Gastroesophageal sphincter (tissue), 4 donors: ENCODE measurements at regions not wholly inside any gene's neighbourhood (a gene's known extent, or its start where the extent isn't known, plus 50 kb on each side); places are given as distances from the start of the nearest gene placed in this dataset.

Source experiments
- ATAC-seq: fragments of 150-250 bp; one replicate; pipeline ENCODE4 v1.9.1; 2016; ENCODE audit warnings: mild to moderate bottlenecking, moderate library complexity
- H3K27ac ChIP-seq, 4 donors: fragments of 200-600 bp; sonication (generic) in 3 of 4; 1 replicate in 3 of 4; 2 replicates in 1 of 4; pipeline ENCODE4 v1.5.1; 2016 to 2019
- H3K27me3 ChIP-seq: fragments of 200-600 bp; sonication (generic); one replicate; pipeline ENCODE4 v1.5.1; 2019
- H3K36me3 ChIP-seq, 2 donors: fragments of 200-600 bp; sonication (generic); one replicate each; pipeline ENCODE4 v1.5.1; 2019; ENCODE audit warnings: control low read depth in 1 of 2
- H3K4me1 ChIP-seq, 3 donors: fragments of 200-600 bp; sonication (generic); 1 replicate in 2 of 3; 2 replicates in 1 of 3; pipeline ENCODE4 v1.5.1; 2016 to 2019; ENCODE audit warnings: control low read depth in 2 of 3
- H3K4me3 ChIP-seq, 2 donors: fragments of 200-600 bp; sonication (generic); one replicate each; pipeline ENCODE4 v1.5.1; 2019; ENCODE audit warnings: mild to moderate bottlenecking in 1 of 2, moderate library complexity in 1 of 2
- H3K9me3 ChIP-seq, 3 donors: fragments of 200-600 bp; sonication (generic); one replicate each; pipeline ENCODE4 v1.5.1; 2017 to 2019; ENCODE audit warnings: control low read depth in 2 of 3
- CTCF ChIP-seq, 4 experiments: fragments of 200-600 bp in 2 of 4; fragments of 450-650 bp in 2 of 4; sonication (generic) in 1 of 4; IDR thresholded peaks; one replicate each; pipeline ENCODE4 v1.5.1; 2017 to 2019; ENCODE audit warnings: antibody characterized with exemption in 4 of 4, mild to moderate bottlenecking in 2 of 4, moderate library complexity in 2 of 4
- EP300 ChIP-seq: sonication (generic); formaldehyde crosslinking; IDR thresholded peaks from one replicate; pipeline ENCODE4 v1.6.1; 2017; ENCODE audit warnings: antibody characterized with exemption, mild to moderate bottlenecking
- POLR2A ChIP-seq, 2 donors: fragments of 450-650 bp; IDR thresholded peaks; one replicate each; pipeline ENCODE4 v1.6.1; 2017; ENCODE audit warnings: antibody characterized with exemption in 2 of 2, mild to moderate bottlenecking in 2 of 2, moderate library complexity in 1 of 2
- POLR2AphosphoS5 ChIP-seq: sonication (generic); formaldehyde crosslinking; IDR thresholded peaks from one replicate; pipeline ENCODE4 v1.6.1; 2017; ENCODE audit warnings: antibody characterized with exemption
- WGBS, 2 donors: methylation state at CpG; one replicate each; pipeline ENCODE4 v1.1.5; 2018; ENCODE audit warnings: low coverage in 1 of 2; 5-methylcytosine and 5-hydroxymethylcytosine counted together

GRCh38 chr5:123278284-123278683 lies 144.9 kb downstream of the CEP120 start:
- 80 to 92% methylated on average over 1 to 5 of the region's 5 CpGs for WGBS, 2 donors
- H3K27me3 ChIP-seq = no peaks in the 10 kb centered on the region
- H3K36me3 ChIP-seq = no peaks in the 10 kb centered on the region
- TF ChIP-seq POLR2A (IDR thresholded peaks at IDR 0.05) = no peak
- TF ChIP-seq CTCF (IDR thresholded peaks at IDR 0.05) = no peak
- no peak for TF ChIP-seq EP300
- TF ChIP-seq POLR2AphosphoS5 = no peak
- peaks cover 0 to 6% (median 0%) of the 10 kb centered on the region in 3 donors for H3K4me1 ChIP-seq
- ATAC-seq = no peak
- H3K9me3 ChIP-seq = no peaks in the 10 kb centered on the region
- no peak overlapping the region for H3K4me3 ChIP-seq
- no peak overlapping the region for H3K27ac ChIP-seq

- no peak overlapping the region for H3K4me3 ChIP-seq
- H3K36me3 ChIP-seq = no peaks in the 10 kb centered on the region
- no peaks in the 10 kb centered on the region for H3K4me1 ChIP-seq
- TF ChIP-seq CTCF (IDR thresholded peaks at IDR 0.05) (no peak), POLR2A (IDR thresholded peaks at IDR 0.05) (no peak)
- H3K9me3 ChIP-seq = no peaks in the 10 kb centered on the region
- ATAC-seq = no peak
- H3K27me3 ChIP-seq = no peaks in the 10 kb centered on the region
- no peak overlapping the region for H3K27ac ChIP-seq
- 49 to 51% methylated on average over 3 of the region's 3 CpGs for WGBS, 2 donors
These were observed 149.2 kb downstream of the CEP120 start for GRCh38 chr5:123273984-123274383.

- Histone ChIP-seq H3K27me3 (no peaks in the 10 kb centered on the region), H3K36me3 (no peaks in the 10 kb centered on the region), H3K27ac (no peak overlapping the region), H3K4me1 (no peaks in the 10 kb centered on the region), H3K4me3 (no peak overlapping the region), H3K9me3 (no peaks in the 10 kb centered on the region)
- ATAC-seq = no peak
- WGBS, 2 donors = 96 to 98% methylated on average over 2 of the region's 2 CpGs
- TF ChIP-seq POLR2A (IDR thresholded peaks at IDR 0.05) (no peak), POLR2AphosphoS5 (no peak), EP300 (no peak), CTCF (IDR thresholded peaks at IDR 0.05) (no peak)
These were observed 150.1 kb downstream of the CEP120 start for GRCh38 chr5:123273095-123273494.

- Histone ChIP-seq H3K27ac (no peak overlapping the region), H3K27me3 (no peaks in the 10 kb centered on the region), H3K4me3 (no peak overlapping the region), H3K4me1 (peaks cover 0 to 5% (median 0%) of the 10 kb centered on the region in 3 donors), H3K36me3 (no peaks in the 10 kb centered on the region), H3K9me3 (no peaks in the 10 kb centered on the region)
- WGBS, 2 donors = 71% methylated on average over 4 of the region's 7 CpGs; no CpG with 5 or more reads in 1 of the 2 donors
- TF ChIP-seq CTCF (IDR thresholded peaks at IDR 0.05) = no peak
- TF ChIP-seq EP300 = no peak
- no peak for TF ChIP-seq POLR2A (IDR thresholded peaks at IDR 0.05)
- no peak for TF ChIP-seq POLR2AphosphoS5
- ATAC-seq = no peak
These were observed 153.4 kb downstream of the CEP120 start for GRCh38 chr5:123269851-123270250.

GRCh38 chr5:123269436-123269835 lies 153.8 kb downstream of the CEP120 start:
- Histone ChIP-seq H3K4me3 (no peak overlapping the region), H3K36me3 (no peaks in the 10 kb centered on the region), H3K27me3 (no peaks in the 10 kb centered on the region), H3K27ac (no peak overlapping the region), H3K4me1 (peaks cover 0 to 9% (median 0%) of the 10 kb centered on the region in 3 donors), H3K9me3 (no peaks in the 10 kb centered on the region)
- WGBS, 2 donors = 81 to 88% methylated on average over 3 to 4 of the region's 4 CpGs
- TF ChIP-seq EP300 = no peak
- no peak for TF ChIP-seq POLR2AphosphoS5
- TF ChIP-seq CTCF (IDR thresholded peaks at IDR 0.05) = no peak
- TF ChIP-seq POLR2A (IDR thresholded peaks at IDR 0.05) = no peak
- no peak for ATAC-seq
